WTC11 (cell line): ENCODE measurements at regions not wholly inside any gene's neighbourhood (a gene's known extent, or its start where the extent isn't known, plus 50 kb on each side); places are given as distances from the start of the nearest gene placed in this dataset.

Source experiments
- ATAC-seq: fragments of 200-7000 bp; cut with Tn5 transposase; 2 replicates; pipeline ENCODE4 v1.10.0; 2021; ENCODE audit warnings: mild to moderate bottlenecking, moderate library complexity
- CTCF ChIA-PET: fragments of 300-600 bp; sonication (Branson Sonifier 250); formaldehyde crosslinking; loops from one replicate; lab custom pipeline; 2021; ENCODE audit warnings: antibody characterized with exemption; lab: Charles Lee
- POLR2A ChIA-PET: fragments of 350-600 bp; sonication (Branson Sonifier 250); formaldehyde crosslinking; loops from one replicate; lab custom pipeline; 2021; ENCODE audit warnings: antibody characterized with exemption; lab: Charles Lee
- DNase-seq: peaks from one replicate; pipeline ENCODE4 v3.0.0; 2021; ENCODE audit warnings: low spot score
- H3K27ac Mint-ChIP-seq: 2 replicates; pipeline ENCODE4 v1.8.0; 2021; ENCODE audit warnings: mixed read lengths
- H3K27me3 Mint-ChIP-seq: 2 replicates; pipeline ENCODE4 v1.8.0; 2021; ENCODE audit warnings: low read depth, mild to moderate bottlenecking, moderate library complexity, mixed read lengths
- H3K36me3 Mint-ChIP-seq: 2 replicates; pipeline ENCODE4 v1.8.0; 2021; ENCODE audit warnings: mixed read lengths
- H3K4me1 Mint-ChIP-seq: 2 replicates; pipeline ENCODE4 v1.8.0; 2022; ENCODE audit warnings: mixed read lengths
- H3K4me3 Mint-ChIP-seq: 2 replicates; pipeline ENCODE4 v1.8.0; 2021; ENCODE audit warnings: mild to moderate bottlenecking, moderate library complexity, mixed read lengths
- H3K9me3 Mint-ChIP-seq: 2 replicates; pipeline ENCODE4 v1.8.0; 2021; ENCODE audit warnings: mixed read lengths
- AR ChIP-seq: fragments of 250-450 bp; sonication (Bioruptor Pico); IDR thresholded peaks from 2 replicates; pipeline ENCODE4 v1.9.0; 2021; ENCODE audit warnings: mild to moderate bottlenecking
- ATF1 ChIP-seq: sonication (generic); formaldehyde crosslinking; IDR thresholded peaks from 2 replicates; pipeline ENCODE4 v1.8.1; 2023; ENCODE audit warnings: mild to moderate bottlenecking, moderate library complexity, missing genetic modification reagents
- CBFB ChIP-seq: sonication (generic); formaldehyde crosslinking; IDR thresholded peaks from 2 replicates; pipeline ENCODE4 v1.8.1; 2022; ENCODE audit warnings: mild to moderate bottlenecking, low read depth, missing genetic modification reagents
- CREB1 ChIP-seq: sonication (generic); formaldehyde crosslinking; IDR thresholded peaks from 2 replicates; pipeline ENCODE4 v1.8.0; 2023; ENCODE audit warnings: mild to moderate bottlenecking, missing genetic modification reagents
- ERG ChIP-seq: fragments of 250-450 bp; sonication (Bioruptor Pico); IDR thresholded peaks from 2 replicates; pipeline ENCODE4 v1.8.0; 2021; ENCODE audit warnings: mild to moderate bottlenecking
- FOXP1 ChIP-seq: sonication (generic); formaldehyde crosslinking; IDR thresholded peaks from 2 replicates; pipeline ENCODE4 v1.8.0; 2022; ENCODE audit warnings: missing genetic modification reagents, mild to moderate bottlenecking, moderate library complexity, borderline replicate concordance
- FOXP4 ChIP-seq: sonication (generic); formaldehyde crosslinking; IDR thresholded peaks from 2 replicates; pipeline ENCODE4 v1.8.0; 2022; ENCODE audit warnings: mild to moderate bottlenecking, missing genetic modification reagents
- GABPB1 ChIP-seq: sonication (generic); formaldehyde crosslinking; IDR thresholded peaks from 2 replicates; pipeline ENCODE4 v1.8.1; 2023; ENCODE audit warnings: mild to moderate bottlenecking, missing genetic modification reagents
- JAZF1 ChIP-seq: fragments of 250-450 bp; sonication (Bioruptor Pico); IDR thresholded peaks from 2 replicates; pipeline ENCODE4 v1.9.0; 2021; ENCODE audit warnings: moderate library complexity, mild to moderate bottlenecking, inconsistent platforms
- NFATC4 ChIP-seq: fragments of 250-450 bp; sonication (Bioruptor Pico); IDR thresholded peaks from 2 replicates; pipeline ENCODE4 v1.9.0; 2021; ENCODE audit warnings: mild to moderate bottlenecking
- OVOL2 ChIP-seq: fragments of 250-450 bp; sonication (Bioruptor Pico); IDR thresholded peaks from 2 replicates; pipeline ENCODE4 v1.9.0; 2021; ENCODE audit warnings: mild to moderate bottlenecking, borderline replicate concordance
- PRDM15 ChIP-seq: sonication (generic); formaldehyde crosslinking; IDR thresholded peaks from 2 replicates; pipeline ENCODE4 v1.8.0; 2022; ENCODE audit warnings: missing genetic modification reagents
- RELA ChIP-seq: sonication (generic); formaldehyde crosslinking; IDR thresholded peaks from 2 replicates; pipeline ENCODE4 v1.8.1; 2022; ENCODE audit warnings: missing genetic modification reagents, mild to moderate bottlenecking, borderline replicate concordance
- SMAD4 ChIP-seq: sonication (generic); formaldehyde crosslinking; IDR thresholded peaks from 2 replicates; pipeline ENCODE4 v1.8.0; 2022; ENCODE audit warnings: mild to moderate bottlenecking, missing genetic modification reagents
- TEAD1 ChIP-seq: sonication (generic); formaldehyde crosslinking; IDR thresholded peaks from 2 replicates; pipeline ENCODE4 v1.8.0; 2022; ENCODE audit warnings: mild to moderate bottlenecking, missing genetic modification reagents
- ZNF671 ChIP-seq: fragments of 250-450 bp; sonication (Bioruptor Pico); IDR thresholded peaks from 2 replicates; pipeline ENCODE4 v1.8.0; 2021; ENCODE audit warnings: mild to moderate bottlenecking
- TF ChIP-seq, protein P1 (sequence below): fragments of 200-600 bp; IDR thresholded peaks from 2 replicates; pipeline ENCODE4 v1.8.0; 2022; ENCODE audit warnings: antibody characterized with exemption
- TF ChIP-seq, protein P2 (sequence below): fragments of 250-450 bp; sonication (Bioruptor Pico); IDR thresholded peaks from 2 replicates; pipeline ENCODE4 v1.9.0; 2021; ENCODE audit warnings: mild to moderate bottlenecking, borderline replicate concordance

- Mint-ChIP-seq H3K36me3 (no peaks in the 10 kb centered on the region), H3K4me1 (peaks cover 20% of the 10 kb centered on the region), H3K4me3 (no peak overlapping the region), H3K27ac (no peak overlapping the region), H3K27me3 (peaks cover 61% of the 10 kb centered on the region), H3K9me3 (no peaks in the 10 kb centered on the region)
- CTCF ChIA-PET, result no interaction called here
- TF ChIP-seq AR (CRISPR knock-in tag), result no peak
- TF ChIP-seq PRDM15 (CRISPR knock-in tag), result no peak
- TF ChIP-seq CBFB (CRISPR knock-in tag), result no peak
- no peak for TF ChIP-seq OVOL2
- TF ChIP-seq ZNF671 (CRISPR knock-in tag), result no peak
- no peak for TF ChIP-seq NFATC4 (CRISPR knock-in tag)
- no peak for TF ChIP-seq ATF1 (CRISPR knock-in tag)
- no peak for TF ChIP-seq FOXP4 (CRISPR knock-in tag)
- no peak for TF ChIP-seq JAZF1 (CRISPR knock-in tag)
- no peak for TF ChIP-seq SMAD4 (CRISPR knock-in tag)
- TF ChIP-seq GABPB1, result no peak
- TF ChIP-seq, protein P1, sequence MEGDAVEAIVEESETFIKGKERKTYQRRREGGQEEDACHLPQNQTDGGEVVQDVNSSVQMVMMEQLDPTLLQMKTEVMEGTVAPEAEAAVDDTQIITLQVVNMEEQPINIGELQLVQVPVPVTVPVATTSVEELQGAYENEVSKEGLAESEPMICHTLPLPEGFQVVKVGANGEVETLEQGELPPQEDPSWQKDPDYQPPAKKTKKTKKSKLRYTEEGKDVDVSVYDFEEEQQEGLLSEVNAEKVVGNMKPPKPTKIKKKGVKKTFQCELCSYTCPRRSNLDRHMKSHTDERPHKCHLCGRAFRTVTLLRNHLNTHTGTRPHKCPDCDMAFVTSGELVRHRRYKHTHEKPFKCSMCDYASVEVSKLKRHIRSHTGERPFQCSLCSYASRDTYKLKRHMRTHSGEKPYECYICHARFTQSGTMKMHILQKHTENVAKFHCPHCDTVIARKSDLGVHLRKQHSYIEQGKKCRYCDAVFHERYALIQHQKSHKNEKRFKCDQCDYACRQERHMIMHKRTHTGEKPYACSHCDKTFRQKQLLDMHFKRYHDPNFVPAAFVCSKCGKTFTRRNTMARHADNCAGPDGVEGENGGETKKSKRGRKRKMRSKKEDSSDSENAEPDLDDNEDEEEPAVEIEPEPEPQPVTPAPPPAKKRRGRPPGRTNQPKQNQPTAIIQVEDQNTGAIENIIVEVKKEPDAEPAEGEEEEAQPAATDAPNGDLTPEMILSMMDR, result no peak
- TF ChIP-seq CREB1 (CRISPR knock-in tag), result no peak
- no peak for TF ChIP-seq ERG (CRISPR knock-in tag)
- TF ChIP-seq FOXP1, result no peak
- no peak for TF ChIP-seq RELA (CRISPR knock-in tag)
- no peak for TF ChIP-seq TEAD1 (CRISPR knock-in tag)
- TF ChIP-seq, protein P2, sequence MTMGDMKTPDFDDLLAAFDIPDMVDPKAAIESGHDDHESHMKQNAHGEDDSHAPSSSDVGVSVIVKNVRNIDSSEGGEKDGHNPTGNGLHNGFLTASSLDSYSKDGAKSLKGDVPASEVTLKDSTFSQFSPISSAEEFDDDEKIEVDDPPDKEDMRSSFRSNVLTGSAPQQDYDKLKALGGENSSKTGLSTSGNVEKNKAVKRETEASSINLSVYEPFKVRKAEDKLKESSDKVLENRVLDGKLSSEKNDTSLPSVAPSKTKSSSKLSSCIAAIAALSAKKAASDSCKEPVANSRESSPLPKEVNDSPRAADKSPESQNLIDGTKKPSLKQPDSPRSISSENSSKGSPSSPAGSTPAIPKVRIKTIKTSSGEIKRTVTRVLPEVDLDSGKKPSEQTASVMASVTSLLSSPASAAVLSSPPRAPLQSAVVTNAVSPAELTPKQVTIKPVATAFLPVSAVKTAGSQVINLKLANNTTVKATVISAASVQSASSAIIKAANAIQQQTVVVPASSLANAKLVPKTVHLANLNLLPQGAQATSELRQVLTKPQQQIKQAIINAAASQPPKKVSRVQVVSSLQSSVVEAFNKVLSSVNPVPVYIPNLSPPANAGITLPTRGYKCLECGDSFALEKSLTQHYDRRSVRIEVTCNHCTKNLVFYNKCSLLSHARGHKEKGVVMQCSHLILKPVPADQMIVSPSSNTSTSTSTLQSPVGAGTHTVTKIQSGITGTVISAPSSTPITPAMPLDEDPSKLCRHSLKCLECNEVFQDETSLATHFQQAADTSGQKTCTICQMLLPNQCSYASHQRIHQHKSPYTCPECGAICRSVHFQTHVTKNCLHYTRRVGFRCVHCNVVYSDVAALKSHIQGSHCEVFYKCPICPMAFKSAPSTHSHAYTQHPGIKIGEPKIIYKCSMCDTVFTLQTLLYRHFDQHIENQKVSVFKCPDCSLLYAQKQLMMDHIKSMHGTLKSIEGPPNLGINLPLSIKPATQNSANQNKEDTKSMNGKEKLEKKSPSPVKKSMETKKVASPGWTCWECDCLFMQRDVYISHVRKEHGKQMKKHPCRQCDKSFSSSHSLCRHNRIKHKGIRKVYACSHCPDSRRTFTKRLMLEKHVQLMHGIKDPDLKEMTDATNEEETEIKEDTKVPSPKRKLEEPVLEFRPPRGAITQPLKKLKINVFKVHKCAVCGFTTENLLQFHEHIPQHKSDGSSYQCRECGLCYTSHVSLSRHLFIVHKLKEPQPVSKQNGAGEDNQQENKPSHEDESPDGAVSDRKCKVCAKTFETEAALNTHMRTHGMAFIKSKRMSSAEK, result no peak
- no peak for DNase-seq
- no peak for ATAC-seq
- POLR2A ChIA-PET, result no interaction called here
These were observed 290.2 kb downstream of the ZNF674 start for GRCh38 chrX:46255046-46255445.
